Vagina (tissue), 2 donors: ENCODE measurements at regions not wholly inside any gene's neighbourhood (a gene's known extent, or its start where the extent isn't known, plus 50 kb on each side); places are given as distances from the start of the nearest gene placed in this dataset.

Source experiments
- POLR2A ChIP-seq, 2 donors: fragments of 450-650 bp; IDR thresholded peaks; one replicate each; pipeline ENCODE4 v1.6.1; 2017; ENCODE audit warnings: antibody characterized with exemption in 2 of 2, mild to moderate bottlenecking in 2 of 2, moderate library complexity in 2 of 2
- POLR2AphosphoS5 ChIP-seq, 2 donors: sonication (generic); formaldehyde crosslinking; IDR thresholded peaks; one replicate each; pipeline ENCODE4 v1.9.0; 2017; ENCODE audit warnings: antibody characterized with exemption in 2 of 2, mild to moderate bottlenecking in 2 of 2, low read depth in 1 of 2; ENCODE audit not compliant: insufficient read depth in 1 of 2
- TF ChIP-seq, protein P1 (sequence below), 3 experiments: fragments of 450-650 bp in 2 of 3; fragments of 200-600 bp in 1 of 3; sonication (generic) in 1 of 3; IDR thresholded peaks; one replicate each; pipeline ENCODE4 v1.5.1; 2017 to 2019; ENCODE audit warnings: antibody characterized with exemption in 3 of 3, mild to moderate bottlenecking in 2 of 3, moderate library complexity in 2 of 3

DNA sequence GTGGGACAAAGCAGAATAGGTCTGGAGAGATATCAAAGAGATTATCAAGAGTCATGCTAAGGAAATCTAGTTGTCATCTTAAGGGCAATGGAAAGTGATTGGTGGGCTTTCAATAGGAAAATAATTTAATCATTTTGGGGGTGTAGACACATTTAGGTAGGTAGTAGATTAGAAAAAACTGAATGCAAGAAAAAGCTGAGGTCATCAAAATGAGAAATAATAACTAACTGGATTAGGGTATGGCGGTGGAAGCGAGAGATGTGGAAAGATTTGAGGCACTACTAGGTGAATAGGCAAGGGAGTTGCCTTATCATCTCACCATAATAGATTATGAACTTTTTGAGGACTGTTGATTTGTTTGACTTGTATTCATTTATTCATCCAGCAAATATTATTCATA is 393.2 kb upstream of the ZNF608 start:
- TF ChIP-seq, protein P1, sequence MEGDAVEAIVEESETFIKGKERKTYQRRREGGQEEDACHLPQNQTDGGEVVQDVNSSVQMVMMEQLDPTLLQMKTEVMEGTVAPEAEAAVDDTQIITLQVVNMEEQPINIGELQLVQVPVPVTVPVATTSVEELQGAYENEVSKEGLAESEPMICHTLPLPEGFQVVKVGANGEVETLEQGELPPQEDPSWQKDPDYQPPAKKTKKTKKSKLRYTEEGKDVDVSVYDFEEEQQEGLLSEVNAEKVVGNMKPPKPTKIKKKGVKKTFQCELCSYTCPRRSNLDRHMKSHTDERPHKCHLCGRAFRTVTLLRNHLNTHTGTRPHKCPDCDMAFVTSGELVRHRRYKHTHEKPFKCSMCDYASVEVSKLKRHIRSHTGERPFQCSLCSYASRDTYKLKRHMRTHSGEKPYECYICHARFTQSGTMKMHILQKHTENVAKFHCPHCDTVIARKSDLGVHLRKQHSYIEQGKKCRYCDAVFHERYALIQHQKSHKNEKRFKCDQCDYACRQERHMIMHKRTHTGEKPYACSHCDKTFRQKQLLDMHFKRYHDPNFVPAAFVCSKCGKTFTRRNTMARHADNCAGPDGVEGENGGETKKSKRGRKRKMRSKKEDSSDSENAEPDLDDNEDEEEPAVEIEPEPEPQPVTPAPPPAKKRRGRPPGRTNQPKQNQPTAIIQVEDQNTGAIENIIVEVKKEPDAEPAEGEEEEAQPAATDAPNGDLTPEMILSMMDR (IDR thresholded peaks at IDR 0.05): no peak
- no peak for TF ChIP-seq POLR2AphosphoS5 (IDR thresholded peaks at IDR 0.05; ENCODE audit: insufficient read depth in 1 of 2, low read depth in 1 of 2)
- no peak for TF ChIP-seq POLR2A (IDR thresholded peaks at IDR 0.05)
